ENCODE measurements at regions not wholly inside any gene's neighbourhood (a gene's known extent, or its start where the extent isn't known, plus 50 kb on each side); places are given as distances from the start of the nearest gene placed in this dataset.
A peak's percentile ranks its signal among the peaks of the same experiment; 100 is the strongest.

GRCh38 chr12:123077298-123078119 is 73.4 kb downstream of the PITPNM2 start:
- DNase-seq = no peak

GRCh38 chr12:123076604-123077297 is 74.1 kb downstream of the PITPNM2 start:
- DNase-seq = no peak

- peak in 1 of 2 experiments; percentile 51 for DNase-seq
These were observed 75.2 kb downstream of the PITPNM2 start for GRCh38 chr12:123075646-123076171.

DNA sequence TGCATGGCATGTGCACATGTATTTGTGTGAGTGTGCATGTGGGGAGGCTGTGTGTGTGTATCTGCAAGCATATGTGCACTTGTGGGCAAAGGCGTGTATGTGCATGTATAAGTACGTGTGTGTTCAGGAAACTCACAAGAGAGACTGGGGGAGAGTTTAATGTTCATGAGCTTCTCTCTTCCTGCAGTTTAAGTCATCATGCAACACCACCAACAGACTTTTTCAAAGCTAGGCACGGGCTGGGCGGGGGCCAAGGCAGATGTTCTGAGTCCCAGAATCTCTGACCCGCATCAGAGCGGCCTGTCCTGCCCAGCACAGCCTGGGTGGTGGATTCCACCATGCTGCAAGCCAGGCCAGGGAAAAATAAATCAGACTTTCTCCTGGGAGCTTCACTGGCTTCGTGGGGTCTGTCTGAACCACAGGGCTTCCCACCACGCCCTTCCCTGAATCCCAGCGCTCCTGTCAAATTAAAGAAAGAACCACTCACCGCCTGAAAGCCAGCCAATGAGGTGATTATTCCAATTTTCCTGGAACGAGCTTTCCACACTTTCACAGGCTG is 75.7 kb downstream of the PITPNM2 start:
- DNase-seq = no peak

DNA sequence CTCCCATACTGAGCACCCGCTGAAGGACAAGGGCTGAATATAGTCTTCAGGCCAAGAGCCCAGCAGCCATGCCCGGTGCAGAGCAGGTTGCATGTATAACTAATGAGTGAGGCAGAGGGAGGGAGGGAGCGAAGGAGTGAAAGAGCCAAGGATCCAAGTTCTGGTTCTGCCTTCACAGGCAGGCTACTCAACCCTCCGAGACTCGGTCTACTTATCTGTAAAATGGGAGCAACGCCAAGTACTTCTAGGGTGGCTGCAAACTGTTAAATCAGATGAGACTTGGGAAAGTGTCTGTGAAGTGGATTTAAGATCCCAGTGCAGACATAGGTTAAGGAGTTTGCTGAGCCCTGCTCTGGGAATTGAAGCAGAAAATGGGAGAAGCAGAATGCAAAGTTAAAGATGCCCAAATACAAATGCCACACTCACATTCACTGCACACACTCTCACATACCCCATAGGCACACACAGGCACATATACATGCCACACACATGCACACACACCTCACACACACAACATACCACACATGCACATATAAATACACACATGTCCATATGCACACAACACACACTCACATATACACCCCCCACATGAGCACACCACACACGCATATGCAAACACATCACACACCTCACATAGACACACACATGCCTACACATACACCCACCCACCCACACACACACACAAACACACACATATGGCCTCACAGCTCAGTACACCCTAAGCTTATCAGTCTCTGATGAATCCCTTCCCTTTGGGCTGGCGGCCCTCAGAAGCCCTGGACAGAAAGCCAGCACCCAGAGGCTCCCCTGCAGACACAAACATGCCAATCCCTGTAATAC is 76.7 kb downstream of the PITPNM2 start:
- DNase-seq = no peak

DNA sequence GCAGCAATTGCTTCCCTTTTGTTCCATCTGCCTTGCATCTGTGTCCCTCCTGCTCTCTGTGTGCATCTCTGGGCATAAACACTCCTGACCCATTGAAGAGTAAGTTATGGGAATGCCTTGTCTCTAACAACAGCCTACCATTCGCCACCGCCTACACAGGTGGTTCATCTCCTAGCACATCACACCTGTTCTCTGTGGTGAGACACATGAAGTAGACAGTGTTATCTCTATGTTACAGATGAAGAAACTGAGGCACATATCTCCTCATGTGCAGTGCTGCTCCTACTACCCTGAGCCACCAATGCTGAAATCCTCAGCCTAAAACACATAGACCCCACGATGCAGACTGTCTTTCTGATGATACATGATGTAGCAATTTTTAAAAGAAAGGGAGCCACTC is 77.6 kb downstream of the PITPNM2 start:
- no peak for DNase-seq

DNA sequence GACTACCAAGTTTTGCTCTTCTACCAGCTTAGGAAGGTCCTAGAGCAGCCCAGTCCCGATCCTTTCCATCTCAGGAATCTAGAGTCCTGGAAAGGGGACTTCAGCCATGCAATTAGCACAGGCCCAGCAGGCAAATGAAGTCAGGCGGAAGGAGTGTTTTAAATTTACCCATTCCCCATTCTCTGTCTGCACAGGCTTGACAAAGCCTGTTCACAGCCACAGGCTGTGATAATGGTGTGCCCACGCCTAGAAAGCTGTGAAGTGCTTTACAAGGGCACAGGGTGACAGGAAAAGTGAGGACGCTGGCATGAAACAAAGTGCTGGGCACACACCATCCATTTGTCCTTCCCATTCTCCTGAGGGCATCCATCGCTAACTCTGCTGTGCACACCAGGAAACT is 79.0 kb downstream of the PITPNM2 start:
- peak; percentile 37 to 56 for DNase-seq

- no peak for DNase-seq
These were observed 79.6 kb downstream of the PITPNM2 start for GRCh38 chr12:123071099-123071800.

DNA sequence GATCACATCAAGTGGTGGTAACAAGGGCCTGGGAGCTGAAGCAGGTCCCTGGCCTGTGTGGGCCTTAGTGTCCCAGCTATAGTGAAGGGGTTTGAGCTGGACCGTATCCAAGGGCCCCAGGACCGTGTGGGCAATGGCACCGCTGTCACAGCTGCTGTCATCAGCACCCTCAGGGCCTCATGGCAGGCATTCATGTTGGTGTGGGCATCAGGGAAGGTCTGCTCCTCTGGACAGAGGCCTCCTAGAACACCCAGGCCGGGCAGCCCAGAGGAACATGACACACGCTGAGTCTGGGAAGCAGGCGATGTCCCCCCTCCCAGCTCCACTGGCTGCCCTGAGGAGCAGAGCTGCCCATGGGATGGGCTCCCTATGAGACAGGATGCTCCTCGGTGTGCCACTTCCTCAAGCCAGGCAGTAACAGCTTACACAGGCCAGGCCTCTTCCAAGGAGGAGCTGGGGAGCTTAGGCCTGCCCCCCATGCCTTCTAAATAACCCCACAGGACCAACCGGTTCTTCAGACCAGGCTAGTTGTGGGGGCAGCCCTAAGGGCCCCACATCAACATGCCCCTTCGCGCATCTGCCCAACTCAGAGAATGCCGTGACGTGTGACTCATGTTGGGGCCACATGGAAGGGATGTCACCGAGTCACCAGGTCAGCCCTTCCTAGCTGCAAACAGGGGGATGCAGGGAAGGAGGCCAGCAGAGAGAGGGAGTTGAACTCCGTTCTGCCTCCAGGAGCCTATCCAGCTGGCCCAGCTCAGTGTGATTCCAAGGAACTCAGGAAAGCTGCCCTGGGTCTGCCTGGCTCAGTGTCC is 80.4 kb downstream of the PITPNM2 start:
- DNase-seq = no peak

DNA sequence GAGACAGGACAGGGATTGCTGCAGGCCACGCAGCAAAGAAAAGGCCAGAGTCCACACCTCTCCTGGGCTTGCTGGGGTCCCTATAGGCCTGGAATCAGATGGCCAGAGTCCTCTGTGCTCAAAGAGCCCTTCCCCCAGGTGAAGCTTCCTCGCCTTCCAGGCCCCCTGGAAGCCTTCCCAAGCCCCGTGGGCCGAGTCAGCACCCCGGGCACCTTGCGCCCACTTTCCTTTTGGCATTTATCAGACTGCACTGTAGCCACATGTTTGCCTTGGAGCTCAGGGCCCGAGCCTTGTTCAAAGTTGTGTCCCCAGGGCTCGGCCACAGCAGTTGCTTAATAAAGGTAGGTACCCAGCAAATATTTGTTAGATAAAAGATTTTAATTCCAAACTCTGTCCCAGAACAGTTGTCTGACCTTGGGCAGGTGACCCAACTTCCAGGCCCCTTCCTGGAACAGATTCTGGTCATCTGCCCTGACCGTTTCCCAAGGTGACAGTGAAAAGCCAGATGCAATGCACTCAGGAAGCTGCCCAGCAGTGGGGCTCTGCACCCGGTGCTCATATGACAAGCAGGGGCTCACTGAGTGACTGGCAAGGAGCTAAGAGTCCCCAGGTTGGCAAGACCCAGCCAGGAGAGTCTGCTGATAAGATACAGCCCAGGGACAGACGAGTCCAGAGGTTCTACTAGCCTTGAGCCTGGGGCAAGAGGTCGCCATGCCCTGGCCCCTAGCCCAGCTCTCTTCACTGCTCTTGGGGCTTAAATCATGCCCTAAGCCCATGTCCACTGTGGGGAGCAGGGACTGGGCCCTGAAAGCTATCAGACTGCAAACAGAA is 81.2 kb downstream of the PITPNM2 start:
- DNase-seq = no peak

DNA sequence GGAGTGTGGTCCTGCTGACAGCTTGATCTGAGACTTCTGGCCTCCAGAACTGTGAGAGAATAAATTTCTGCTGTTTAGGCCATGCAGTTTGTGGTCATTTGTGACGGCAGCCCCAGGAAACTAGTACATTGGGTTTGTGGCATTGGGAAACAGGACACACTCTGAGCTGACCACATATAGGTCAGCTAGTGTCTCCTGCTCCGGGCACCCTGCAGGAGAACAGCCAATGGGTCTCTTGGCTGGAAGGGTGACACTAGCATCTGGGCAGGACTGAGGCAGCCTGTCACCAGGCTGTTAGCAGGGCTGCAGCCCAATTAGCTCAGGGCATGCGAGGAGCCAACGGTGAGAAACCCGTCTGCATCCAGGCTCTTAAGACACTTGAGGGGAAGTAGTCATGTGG is 83.2 kb downstream of the PITPNM2 start:
- DNase-seq = no peak

DNA sequence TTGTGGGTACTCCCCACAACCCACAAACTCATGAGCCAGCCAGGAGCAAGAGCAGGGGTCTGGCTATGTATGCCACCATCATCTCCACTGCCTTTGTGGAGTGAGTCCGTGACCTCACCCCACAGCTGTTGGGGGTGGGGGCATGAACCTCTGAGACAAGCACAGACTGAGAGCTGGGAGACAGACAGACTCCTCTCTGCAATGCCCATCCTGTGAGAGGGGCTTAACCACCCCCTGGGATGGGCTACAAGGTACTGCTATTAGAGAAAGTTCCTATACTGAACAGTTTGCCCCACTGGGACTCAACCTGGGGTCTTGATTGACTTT is 84.5 kb downstream of the PITPNM2 start:
- DNase-seq = no peak

GRCh38 chr12:123065676-123066383 is 85.1 kb downstream of the PITPNM2 start:
- no peak for DNase-seq

DNA sequence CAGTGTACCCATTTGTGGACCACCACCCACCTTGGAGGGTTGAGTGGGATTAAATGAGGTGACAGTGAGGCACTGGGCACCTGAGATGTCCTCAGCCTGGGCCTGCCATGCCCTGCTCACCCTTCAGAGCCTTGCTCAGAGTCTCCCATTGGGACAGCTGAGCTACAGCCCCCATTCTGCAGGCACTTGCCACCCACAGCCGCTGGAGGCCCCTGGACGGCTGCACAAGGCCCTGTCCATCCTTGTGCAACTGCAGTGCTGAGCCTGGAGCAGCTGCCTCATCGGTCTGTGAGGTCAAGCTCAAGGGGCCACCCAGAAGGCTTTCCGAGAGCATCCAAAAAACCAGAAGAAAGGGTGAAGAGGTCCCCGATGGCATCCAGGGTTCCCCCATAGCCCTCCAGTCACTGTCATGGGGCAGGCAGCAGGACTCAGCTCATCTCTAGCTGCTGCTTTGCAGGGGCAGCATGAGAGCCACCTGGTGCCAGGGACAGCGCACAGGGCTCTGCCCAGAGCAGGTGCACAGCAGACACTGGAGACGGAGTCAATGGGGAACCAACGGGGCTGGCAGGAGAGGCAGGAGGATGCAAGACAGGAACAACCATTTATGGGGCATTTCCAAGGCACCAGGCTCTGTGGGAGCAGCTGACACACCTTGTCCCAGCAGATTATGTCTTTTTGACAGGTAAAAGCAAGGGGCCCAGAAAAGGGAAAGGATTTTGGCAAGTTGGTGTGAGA is 84.6 kb downstream of the ARL6IP4 start:
- DNase-seq = peak; percentile 38 to 41

- no peak for DNase-seq
These were observed 83.9 kb downstream of the ARL6IP4 start for GRCh38 chr12:123064366-123064765.

DNA sequence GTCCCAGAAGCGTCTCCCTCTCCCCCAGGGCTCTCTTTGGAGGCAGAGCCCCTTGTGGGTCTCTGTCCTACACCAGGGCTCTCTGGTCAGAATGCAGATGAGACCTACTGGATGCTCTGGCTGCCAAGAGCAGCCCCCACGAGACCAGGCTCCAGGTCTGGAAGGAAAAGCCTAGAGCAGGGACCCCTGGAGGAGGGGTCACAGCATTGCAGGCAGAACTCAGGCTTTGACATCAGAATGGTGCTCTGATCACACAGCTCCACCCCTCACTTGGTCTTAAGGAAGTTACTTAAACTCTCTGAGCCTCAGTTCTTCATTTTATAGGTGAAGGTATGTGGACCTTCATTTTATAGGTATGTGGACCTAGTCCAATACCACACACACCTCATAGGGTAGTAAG is 83.1 kb downstream of the ARL6IP4 start:
- no peak for DNase-seq

DNA sequence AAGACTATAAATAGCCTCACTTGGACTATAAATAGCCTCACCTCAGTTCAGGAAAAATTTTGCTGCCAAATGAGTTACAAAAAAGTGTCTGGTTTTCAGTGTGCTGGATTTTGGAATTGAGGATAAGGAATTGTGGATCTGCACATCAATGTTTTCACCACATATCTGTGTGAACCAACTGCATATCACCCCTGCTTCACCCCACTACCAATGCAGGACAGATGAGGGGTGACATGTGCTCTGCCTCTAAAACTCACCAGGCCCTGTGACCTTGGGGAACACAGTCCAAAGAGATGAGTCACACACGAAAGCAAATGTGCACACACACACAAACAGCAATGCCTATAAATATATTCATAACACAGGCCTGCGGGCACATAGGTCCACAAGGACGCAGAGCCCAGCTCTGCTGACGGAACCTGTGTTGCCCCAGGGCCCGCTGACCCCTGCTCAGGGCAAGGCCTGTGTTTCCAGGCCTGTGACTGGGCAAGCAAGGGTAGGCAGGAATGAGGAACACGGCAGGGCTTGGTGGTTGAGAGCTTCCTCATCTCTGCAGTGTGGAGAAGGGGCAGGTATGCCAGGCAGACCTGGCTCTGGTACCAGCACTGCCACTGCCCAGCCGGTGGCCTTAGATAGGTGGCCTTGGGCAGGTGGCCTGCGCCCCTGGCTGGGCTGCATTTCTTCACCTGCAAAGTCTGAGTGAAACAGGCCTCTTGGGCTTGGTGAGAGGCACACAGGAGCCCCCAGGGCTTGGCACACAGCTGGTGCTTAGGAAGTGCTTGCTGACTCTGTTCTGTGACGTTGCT is 82.4 kb downstream of the ARL6IP4 start:
- DNase-seq = no peak
